Stimulated activated naive CD4-positive, alpha-beta T cell (primary cell): ENCODE measurements at regions not wholly inside any gene's neighbourhood (a gene's known extent, or its start where the extent isn't known, plus 50 kb on each side); places are given as distances from the start of the nearest gene placed in this dataset.

Source experiments
- DNase-seq, 6 experiments: peaks; one replicate each; lab custom pipeline; 2025; lab: John Stamatoyannopoulos, UW

- DNase-seq = no peak
Observed at GRCh38 chr3:35946854-35947515, 307.7 kb downstream of the ARPP21 start.

GRCh38 chr3:35950021-35950420 is 310.7 kb downstream of the ARPP21 start:
- DNase-seq = no peak

DNA sequence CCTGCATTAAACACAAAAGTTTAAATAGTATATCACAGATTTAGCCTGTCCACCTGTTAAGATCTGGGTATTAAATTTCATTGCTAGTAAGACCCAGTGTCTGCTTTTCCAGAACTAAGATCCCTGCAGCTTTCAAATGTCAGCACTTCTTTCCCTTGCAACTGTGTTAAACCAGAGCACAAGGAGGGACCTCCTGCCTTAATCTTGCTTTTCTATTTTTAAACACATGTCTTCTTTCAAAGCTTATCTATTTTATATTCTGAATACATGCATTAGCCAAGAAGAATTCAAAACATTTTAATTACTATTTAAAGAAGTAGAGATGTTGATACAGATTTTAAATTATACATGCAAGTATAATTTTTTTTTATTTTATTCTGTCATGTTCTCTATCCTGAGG is 315.1 kb downstream of the ARPP21 start:
- no peak for DNase-seq

GRCh38 chr3:35965908-35966307 is 326.6 kb downstream of the ARPP21 start:
- DNase-seq = no peak

DNA sequence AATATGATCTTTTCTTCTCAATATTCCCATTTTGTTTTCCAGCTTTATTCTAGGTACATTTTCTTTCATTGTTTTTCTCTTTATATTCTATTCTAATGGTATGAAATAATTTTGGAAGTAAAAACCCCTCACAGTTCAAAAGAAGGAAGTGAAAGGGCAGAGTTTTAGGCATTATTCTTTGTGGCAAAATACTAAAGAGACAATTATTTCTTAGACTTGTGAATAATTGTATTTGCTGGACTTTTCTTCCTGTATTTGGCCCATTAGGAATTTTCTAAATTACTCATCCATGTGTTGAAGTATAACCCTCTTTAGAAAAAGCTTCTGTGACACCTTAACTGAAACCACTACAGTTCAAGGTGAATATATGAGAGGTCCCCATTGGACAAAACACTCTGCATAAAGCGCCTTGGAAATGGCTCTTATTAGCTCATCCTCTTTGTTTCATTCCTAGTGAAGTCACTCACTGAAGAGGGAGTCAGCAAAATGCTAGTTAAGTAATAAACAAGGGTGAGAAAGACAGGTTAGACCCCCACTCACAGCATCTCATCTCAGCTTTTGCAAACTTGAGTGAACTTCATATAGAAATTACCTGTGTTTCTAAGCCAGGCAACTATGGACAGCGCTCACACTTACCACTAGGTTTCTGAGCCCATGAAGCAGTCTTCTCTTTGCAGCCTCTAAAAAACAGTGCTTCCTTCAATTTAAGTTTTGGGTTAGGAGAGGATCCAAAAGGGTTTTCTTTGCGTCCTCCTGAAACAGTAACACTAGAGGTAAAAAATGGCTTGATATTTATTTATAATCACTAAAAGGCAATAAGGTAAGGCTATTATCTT is 327.5 kb downstream of the ARPP21 start:
- no peak for DNase-seq

DNA sequence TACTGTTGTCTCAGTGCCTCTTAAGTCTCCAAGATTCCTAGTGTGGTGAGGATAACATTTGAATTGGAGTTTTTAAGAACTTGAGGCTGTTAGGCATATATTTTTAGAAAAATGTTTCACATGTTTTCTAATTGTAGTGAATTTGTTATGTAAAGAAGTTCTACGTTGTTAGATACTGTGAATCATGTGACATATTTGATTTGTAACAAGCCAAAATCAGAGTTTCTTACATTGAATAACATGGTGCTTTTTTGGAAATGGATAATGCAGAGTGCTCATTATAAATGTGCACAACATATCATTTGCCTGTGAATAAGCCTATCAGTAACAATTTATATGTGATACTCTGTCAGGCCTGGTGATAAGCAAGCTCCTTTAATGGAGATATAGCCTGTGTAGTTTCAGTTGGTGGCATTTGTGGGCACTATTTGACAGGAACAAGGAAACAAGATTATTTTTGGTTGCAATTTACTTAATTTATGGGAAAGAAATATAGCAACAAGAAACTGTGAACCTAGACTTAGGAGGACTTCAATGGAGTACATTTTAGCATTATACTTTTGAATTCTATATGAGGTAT is 328.8 kb downstream of the ARPP21 start:
- no peak for DNase-seq

DNA sequence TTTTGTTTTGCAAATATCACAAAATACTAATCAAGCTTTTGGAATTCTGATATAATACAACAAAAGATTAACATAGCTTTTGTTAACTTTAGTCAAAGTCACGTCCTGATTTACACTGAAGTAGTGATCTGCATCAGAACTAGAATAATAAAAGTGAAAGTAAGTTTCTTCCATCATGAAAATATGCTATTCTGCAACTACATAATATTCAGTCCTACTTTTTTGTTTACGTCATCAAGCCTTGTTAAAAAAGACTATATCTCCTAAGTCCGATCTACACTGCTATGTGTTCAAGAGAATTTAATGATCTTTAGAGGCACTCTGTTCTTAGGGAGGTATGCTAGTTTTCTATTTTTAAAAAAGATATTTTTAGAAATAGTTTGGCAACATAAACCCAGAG is 330.1 kb downstream of the ARPP21 start:
- DNase-seq = no peak

- DNase-seq = no peak
Observed at GRCh38 chr3:35970793-35971192, 331.5 kb downstream of the ARPP21 start.

DNA sequence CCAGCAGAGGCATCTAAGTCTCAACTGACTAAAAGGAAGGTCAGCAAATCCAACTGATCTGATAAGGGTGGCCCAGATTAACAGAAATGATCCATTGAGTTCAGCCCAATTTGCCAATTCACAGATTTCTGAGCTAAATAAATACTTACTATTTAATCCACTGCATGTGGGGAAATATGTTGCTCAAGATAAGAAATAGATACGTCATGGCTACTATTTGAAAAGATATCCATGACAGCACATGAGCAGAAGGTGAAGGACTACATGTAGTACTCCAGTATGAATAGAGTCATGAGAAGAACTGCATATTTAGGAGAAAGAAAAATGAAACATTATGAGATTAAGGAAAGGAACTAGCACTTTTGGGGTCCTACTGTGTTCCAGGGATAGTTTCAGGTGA is 332.4 kb downstream of the ARPP21 start:
- no peak for DNase-seq

- no peak for DNase-seq
Observed at GRCh38 chr3:35974872-35975271, 335.5 kb downstream of the ARPP21 start.

- DNase-seq = no peak
Observed at GRCh38 chr3:35986161-35986560, 346.8 kb downstream of the ARPP21 start.

DNA sequence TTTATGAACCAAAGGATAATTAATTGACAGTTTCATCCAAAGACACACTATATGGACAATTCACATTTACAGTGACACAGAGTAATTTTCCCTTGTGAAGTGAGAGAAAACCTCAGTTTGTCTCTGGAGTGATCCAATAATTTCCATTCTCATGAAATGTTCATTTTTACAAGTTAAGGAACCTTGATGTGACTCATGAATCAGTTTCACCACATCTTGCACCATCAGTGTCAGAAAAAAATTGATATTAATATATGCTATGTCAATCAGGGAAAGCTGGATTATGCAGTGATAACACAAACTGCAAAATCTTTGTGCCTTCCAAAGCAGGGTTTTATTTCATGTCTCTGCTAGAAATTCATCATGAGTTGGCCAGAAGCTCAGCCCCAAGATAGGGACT is 348.1 kb downstream of the ARPP21 start:
- no peak for DNase-seq

GRCh38 chr3:35992041-35992440 is 352.7 kb downstream of the ARPP21 start:
- no peak for DNase-seq

GRCh38 chr3:36011791-36012190 is 368.5 kb upstream of the STAC start:
- no peak for DNase-seq

GRCh38 chr3:36013425-36013824 is 366.9 kb upstream of the STAC start:
- no peak for DNase-seq

- no peak for DNase-seq
Observed at GRCh38 chr3:36025232-36025631, 355.1 kb upstream of the STAC start.

DNA sequence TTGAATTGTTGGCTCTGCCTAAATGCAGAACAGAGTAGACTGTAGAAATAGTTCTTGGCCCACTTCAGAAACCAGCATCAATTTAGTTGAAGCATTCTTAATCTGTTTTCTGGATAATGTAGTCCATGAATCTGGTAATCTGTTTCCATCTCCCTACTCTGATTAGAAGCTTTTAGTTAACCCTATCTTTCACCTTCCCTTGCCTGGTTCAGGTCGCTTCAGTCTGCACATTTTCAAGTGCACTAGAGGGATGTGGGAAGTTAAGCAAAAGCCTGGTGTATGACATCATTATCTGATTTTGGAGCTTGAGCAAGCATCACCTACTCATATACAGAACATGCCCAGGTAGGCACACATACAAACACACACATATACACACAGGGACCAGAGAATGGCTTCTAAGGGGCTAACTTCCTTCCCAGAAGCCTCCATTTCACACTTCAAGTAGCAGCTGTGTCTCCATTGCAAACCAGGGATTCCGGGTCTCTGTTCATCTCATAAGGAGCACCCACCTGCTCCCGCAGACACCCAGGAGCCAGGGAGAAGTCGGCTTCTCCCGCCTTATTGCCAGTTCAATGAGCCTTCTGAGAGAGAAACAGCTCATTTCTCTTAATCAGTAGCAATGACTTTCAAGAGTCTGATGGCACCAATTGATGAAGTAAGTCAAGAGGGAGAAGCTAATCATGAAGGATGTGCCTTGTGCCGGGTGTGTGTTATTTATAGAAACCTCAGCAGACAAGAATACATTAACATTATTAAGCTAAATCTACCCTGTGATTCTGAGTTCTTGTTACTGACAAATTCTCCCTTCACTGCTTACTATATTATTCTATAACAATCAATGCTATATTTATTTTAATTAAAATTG is 347.9 kb upstream of the STAC start:
- no peak for DNase-seq

- DNase-seq = no peak
Observed at GRCh38 chr3:36058404-36059030, 321.8 kb upstream of the STAC start.

DNA sequence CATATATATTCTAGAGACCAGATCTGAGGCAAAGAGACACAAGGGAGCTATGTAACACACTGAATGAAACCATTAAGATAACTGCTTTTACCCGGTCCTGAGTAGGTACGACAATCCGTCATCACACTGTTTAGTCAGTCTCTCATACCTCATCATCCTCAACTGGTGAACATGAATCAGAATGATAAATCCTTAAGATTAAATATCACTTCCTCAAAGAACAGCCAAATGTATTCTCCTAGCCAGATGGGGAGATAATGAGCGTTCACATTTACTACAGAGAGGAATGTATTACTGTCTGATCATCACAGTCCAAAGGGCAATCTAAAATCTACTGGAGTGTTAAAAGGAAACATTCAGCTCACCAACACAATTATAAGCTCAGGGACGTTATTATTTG is 319.4 kb upstream of the STAC start:
- no peak for DNase-seq

DNA sequence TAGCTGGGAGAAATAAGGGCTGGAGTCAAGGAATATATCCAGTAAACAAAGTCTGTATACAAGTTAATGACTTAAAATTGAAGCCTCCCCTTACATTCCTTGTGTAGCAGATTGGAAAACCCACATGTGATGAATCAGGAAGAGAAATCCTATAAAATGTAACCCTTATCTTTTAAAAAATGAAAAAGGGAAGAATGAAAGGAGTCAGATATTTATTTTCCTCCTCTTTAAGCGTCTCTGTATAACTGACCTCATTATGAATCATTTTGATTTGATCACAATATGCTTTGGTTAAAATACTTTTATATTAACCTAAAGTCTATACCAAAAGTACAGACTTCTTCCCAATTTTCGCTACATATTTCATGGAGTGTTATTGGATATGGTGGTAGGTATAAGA is 316.3 kb upstream of the STAC start:
- DNase-seq = no peak

DNA sequence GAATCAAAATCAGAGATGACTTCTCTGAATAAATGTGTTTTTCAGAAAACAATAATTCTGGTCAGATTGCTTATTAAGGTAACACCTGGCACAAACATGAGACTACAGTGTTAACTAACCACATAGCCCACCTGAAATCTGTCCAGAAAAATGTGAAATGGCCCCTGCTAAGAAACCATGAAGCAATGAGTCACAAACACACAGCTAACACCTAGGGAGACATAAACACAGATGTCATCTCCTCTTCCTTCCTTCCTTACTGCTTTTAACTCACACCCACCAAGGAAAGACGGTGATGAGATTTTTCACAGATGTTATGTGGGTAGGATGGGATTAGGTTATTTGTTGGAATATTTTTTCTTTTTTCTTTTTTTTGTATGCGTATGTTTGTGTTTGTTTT is 315.0 kb upstream of the STAC start:
- no peak for DNase-seq

- DNase-seq = no peak
Observed at GRCh38 chr3:36075491-36075890, 304.8 kb upstream of the STAC start.
